K562 (cell line): ENCODE measurements at regions not wholly inside any gene's neighbourhood (a gene's known extent, or its start where the extent isn't known, plus 50 kb on each side); places are given as distances from the start of the nearest gene placed in this dataset.

Experiments used
- ATAC-seq: fragments of 200-7000 bp; cut with Tn5 transposase; 3 replicates; pipeline ENCODE4 v1.9.1; 2020; ENCODE audit warnings: moderate library complexity
- BruUV-seq: library from RNA; stranded (reverse); fragments of 400-500 nt; replicated peaks from 2 replicates; lab custom pipeline; 2021; lab: Mats Ljungman, UMichigan
- CTCF ChIA-PET: fragments of 300-600 bp; formaldehyde crosslinking; extraction: SDS; loops from one replicate; lab custom pipeline; 2021; ENCODE audit warnings: low intra/inter-chr PET ratio; lab: Yijun Ruan, JAX
- POLR2A ChIA-PET: fragments of 300-600, 350-650 bp; sonication (Branson Sonifier 250); formaldehyde crosslinking; extraction: SDS; loops from one replicate; lab custom pipeline; 2021; ENCODE audit warnings: antibody characterized with exemption, inconsistent platforms; lab: Yijun Ruan, JAX
- DNase-seq, 4 experiments: peaks; one replicate each; pipeline versions ENCODE4 v3.0.0 to v3.0.0-alpha.2; 2011 to 2018; ENCODE audit warnings: low spot score in 3 of 4, mixed read lengths in 3 of 4; ENCODE audit errors: extremely low read depth in 1 of 4
- FAIRE-seq: peaks from 2 replicates; lab custom pipeline; 2011; peaks lifted over from hg19 to GRCh38; lab: Jason Lieb, UNC
- H2AFZ ChIP-seq: 2 replicates; pipeline ENCODE4 v1.6.0; 2011; ENCODE audit warnings: low read depth, low read length, control low read depth, inconsistent platforms
- H3K27ac ChIP-seq: fragments of 200-600 bp; 3 replicates; pipeline ENCODE4 v1.8.0; 2011; ENCODE audit warnings: low read depth, mild to moderate bottlenecking, control low read depth, inconsistent platforms, low read length, moderate library complexity, mixed read lengths; ENCODE audit errors: extremely low read depth
- H3K27me3 ChIP-seq, 2 experiments: fragments of 300-600 bp in 1 of 2; 2 replicates in 1 of 2; 3 replicates in 1 of 2; pipeline versions ENCODE4 v1.6.0 to v1.8.0; 2011; ENCODE audit warnings: inconsistent platforms in 2 of 2, low read length in 2 of 2, mild to moderate bottlenecking in 1 of 2, mixed read lengths in 1 of 2, moderate library complexity in 1 of 2; ENCODE audit not compliant: control insufficient read depth in 2 of 2, insufficient read depth in 2 of 2
- H3K36me3 ChIP-seq: fragments of 300-600 bp; 3 replicates; pipeline ENCODE4 v1.8.0; 2011; ENCODE audit warnings: mild to moderate bottlenecking, low read length, inconsistent platforms; ENCODE audit not compliant: control insufficient read depth, insufficient read depth
- H3K4me1 ChIP-seq, 2 experiments: fragments of 200-600 bp in 1 of 2; replicated peaks in 1 of 2; 2 replicates in 1 of 2; 3 replicates in 1 of 2; pipeline versions ENCODE4 v1.5.1 to v1.8.0; 2011; ENCODE audit warnings: inconsistent platforms in 2 of 2, low read length in 2 of 2, mild to moderate bottlenecking in 1 of 2, mixed read lengths in 1 of 2, moderate library complexity in 1 of 2; ENCODE audit not compliant: control insufficient read depth in 2 of 2, insufficient read depth in 2 of 2
- H3K4me2 ChIP-seq: 2 replicates; pipeline ENCODE4 v1.6.1; 2011; ENCODE audit warnings: low read length, control low read depth, inconsistent platforms, mixed read lengths; ENCODE audit not compliant: insufficient read depth
- H3K4me3 ChIP-seq: fragments of 200-600 bp; sonication (generic), shearing (Covaris generic); 2 replicates; pipeline ENCODE4 v1.5.1; 2016; ENCODE audit warnings: control low read depth, inconsistent platforms
- H3K79me2 ChIP-seq: fragments of 200-600 bp; 3 replicates; pipeline ENCODE4 v1.8.0; 2011; ENCODE audit warnings: low read length, inconsistent platforms; ENCODE audit not compliant: control insufficient read depth, insufficient read depth
- H3K9ac ChIP-seq, 2 experiments: 2 replicates each; pipeline versions ENCODE4 v1.6.0 to v1.6.1; 2011; ENCODE audit warnings: low read depth in 2 of 2, low read length in 2 of 2, control low read depth in 1 of 2, inconsistent platforms in 1 of 2, mild to moderate bottlenecking in 1 of 2, mixed read lengths in 1 of 2; ENCODE audit not compliant: insufficient read depth in 1 of 2
- H3K9me1 ChIP-seq: one replicate; pipeline ENCODE4 v1.6.0; 2011; ENCODE audit warnings: inconsistent platforms, mild to moderate bottlenecking, low read length, moderate library complexity; ENCODE audit not compliant: control insufficient read depth, insufficient read depth
- H3K9me3 ChIP-seq: replicated peaks from 2 replicates; pipeline ENCODE4 v1.5.1; 2011; ENCODE audit warnings: low read depth, low read length, inconsistent platforms; ENCODE audit not compliant: control insufficient read depth, insufficient read depth
- H4K20me1 ChIP-seq: replicated peaks from 2 replicates; pipeline ENCODE4 v1.6.1; 2011; ENCODE audit warnings: low read length, inconsistent platforms, mixed read lengths; ENCODE audit not compliant: control insufficient read depth, insufficient read depth
- ATF2 ChIP-seq: sonication (generic); formaldehyde crosslinking; IDR thresholded peaks from 2 replicates; pipeline ENCODE4 v1.8.1; 2022; ENCODE audit warnings: missing genetic modification reagents
- ATF7 ChIP-seq: fragments of 450-650 bp; IDR thresholded peaks from 2 replicates; pipeline ENCODE4 v1.7.1; 2014; ENCODE audit warnings: mild to moderate bottlenecking, moderate library complexity
- BMI1 ChIP-seq: fragments of 150-350 bp; IDR thresholded peaks from 2 replicates; pipeline ENCODE4 v1.6.1; 2014; ENCODE audit warnings: low read length
- CCNT2 ChIP-seq: IDR thresholded peaks from 2 replicates; pipeline ENCODE4 v1.6.1; 2011; ENCODE audit warnings: borderline replicate concordance, low read depth, mild to moderate bottlenecking, moderate library complexity, mixed read lengths, low read length; ENCODE audit not compliant: insufficient read length; ENCODE audit errors: extremely low read depth
- CXXC5 ChIP-seq: fragments of 250-450 bp; sonication (Bioruptor Pico); IDR thresholded peaks from 2 replicates; pipeline ENCODE4 v1.8.0; 2022; ENCODE audit warnings: inconsistent platforms, mild to moderate bottlenecking, moderate library complexity
- EP300 ChIP-seq: IDR thresholded peaks from 2 replicates; pipeline ENCODE4 v1.6.1; 2012; ENCODE audit warnings: low read length, improper control_type of control experiment
- ETS2 ChIP-seq: IDR thresholded peaks from 2 replicates; pipeline ENCODE4 v1.6.1; 2016; ENCODE audit warnings: borderline replicate concordance, missing genetic modification characterization, mild to moderate bottlenecking, moderate library complexity, missing compliant biosample characterization; ENCODE audit not compliant: poor library complexity, severe bottlenecking
- KDM1A ChIP-seq, 2 experiments: fragments of 450-650 bp; IDR thresholded peaks; 2 replicates each; pipeline ENCODE4 v1.6.1; 2016; ENCODE audit warnings: mild to moderate bottlenecking in 2 of 2
- MTA2 ChIP-seq: fragments of 450-650 bp; IDR thresholded peaks from 2 replicates; pipeline ENCODE4 v1.6.1; 2016; ENCODE audit warnings: low read depth
- PATZ1 ChIP-seq: fragments of 250-450 bp; sonication (Bioruptor Pico); IDR thresholded peaks from 2 replicates; pipeline ENCODE4 v1.5.0; 2020; ENCODE audit warnings: mild to moderate bottlenecking, borderline replicate concordance
- PHTF2 ChIP-seq: fragments of 250-450 bp; sonication (Bioruptor Pico); IDR thresholded peaks from 2 replicates; pipeline ENCODE4 v1.5.0; 2021; ENCODE audit warnings: mild to moderate bottlenecking
- ZBTB17 ChIP-seq: fragments of 450-650 bp; formaldehyde crosslinking; IDR thresholded peaks from 2 replicates; pipeline ENCODE4 v1.4.0; 2020; ENCODE audit warnings: mild to moderate bottlenecking
- ZNF197 ChIP-seq: fragments of 200-800 bp; sonication (Bioruptor generic); IDR thresholded peaks from 2 replicates; pipeline ENCODE4 v1.6.1; 2016; ENCODE audit warnings: low read depth, missing genetic modification characterization, missing compliant biosample characterization
- ZNF23 ChIP-seq: fragments of 250-450 bp; sonication (Bioruptor Pico); IDR thresholded peaks from 2 replicates; pipeline ENCODE4 v1.4.0; 2020; ENCODE audit warnings: mild to moderate bottlenecking
- ZNF239 ChIP-seq: fragments of 250-450 bp; sonication (Bioruptor Pico); IDR thresholded peaks from 2 replicates; pipeline ENCODE4 v1.4.0; 2020; ENCODE audit warnings: mild to moderate bottlenecking
- ZNF408 ChIP-seq: fragments of 250-450 bp; sonication (Bioruptor Pico); IDR thresholded peaks from 2 replicates; pipeline ENCODE4 v1.4.0; 2020; ENCODE audit warnings: low read depth, mild to moderate bottlenecking, moderate library complexity
- ZNF830 ChIP-seq: fragments of 250-450 bp; sonication (Bioruptor Pico); IDR thresholded peaks from 2 replicates; pipeline ENCODE4 v1.5.0; 2021; ENCODE audit warnings: mild to moderate bottlenecking
- WGBS: fragments of 100-300 bp; shearing (Covaris generic); methylation state at CpG from one replicate; pipeline ENCODE4 v1.1.6; 2016; ENCODE audit warnings: low coverage, mixed read lengths; ENCODE audit not compliant: insufficient coverage; ENCODE audit errors: missing lambda C conversion rate; 5-methylcytosine and 5-hydroxymethylcytosine counted together
- in situ Hi-C: fragments of 300-500 bp; cut with MboI; formaldehyde crosslinking; loops from 4 replicates; pipeline ENCODE4 v1.15.0; 2018; ENCODE audit warnings: inconsistent platforms, mixed read lengths
- intact Hi-C: fragments of 100-400 bp; cut with micrococcal nuclease; formaldehyde crosslinking; loops from 2 replicates; pipeline ENCODE4 v1.14.2; 2022

DNA sequence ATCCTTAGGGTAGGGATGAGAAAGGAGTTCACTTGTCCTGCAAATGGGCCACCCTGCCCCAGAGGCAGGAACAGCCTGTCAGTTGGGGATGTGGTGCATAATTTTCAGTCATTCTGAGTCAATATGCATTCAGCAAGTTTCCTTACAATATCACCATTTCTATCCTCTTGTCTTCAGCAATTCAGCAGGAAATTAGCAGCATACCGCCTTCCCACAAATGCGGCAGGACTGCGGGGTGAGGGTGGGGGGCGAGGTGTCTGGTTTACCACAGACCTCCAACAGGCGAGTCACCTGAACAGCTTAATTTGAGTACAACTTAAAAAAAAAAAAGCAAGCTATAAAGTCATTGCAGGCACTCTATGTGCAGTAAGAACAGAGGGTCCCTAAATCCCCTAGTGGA is 126.8 kb downstream of the MAP3K7 start (continued):
- TF ChIP-seq ETS2 (no peak), ZNF408 (no peak), BMI1 (no peak), ATF2 (CRISPR knock-in tag) (no peak)

GRCh38 chr6:90459225-90459758 is 127.6 kb downstream of the MAP3K7 start:
- Histone ChIP-seq H3K4me2 (peak overlapping the region; percentile 84), H3K27ac (peak overlapping the region; percentile 92), H3K4me3 (no peak overlapping the region), H3K9me3 (no peaks in the 10 kb centered on the region), H3K36me3 (no peaks in the 10 kb centered on the region), H2AFZ (peak overlapping the region; percentile 94), H3K9me1 (no peaks in the 10 kb centered on the region), H3K9ac (peak overlapping the region in 1 of 2 experiments; percentile 76; a peak in 3 of 4 replicates), H3K79me2 (no peaks in the 10 kb centered on the region), H3K4me1 (peaks cover 25 to 57% of the 10 kb centered on the region in 2 experiments), H4K20me1 (no peaks in the 10 kb centered on the region), H3K27me3 (no peaks in the 10 kb centered on the region)
- ATAC-seq (peak; percentile 20), DNase-seq (peak in 1 of 4 experiments; percentile 57), FAIRE-seq (no peak)
- WGBS, result 38% methylated on average over 4 of the region's 4 CpGs
- in situ Hi-C loops, result no loop called here
- ChIA-PET POLR2A (interaction anchor here (0.7 to 2.0 kb wide), 4 partner anchors 9 to 82 kb away, joined by 3 to 7 read pairs (median 4); no protein-coding TSS in a partner anchor), CTCF (no interaction called here)
- no TSS peak for BruUV-seq
- intact Hi-C loops, result no loop called here
- no peak for TF ChIP-seq PHTF2 (CRISPR knock-in tag)
- TF ChIP-seq PATZ1 (CRISPR knock-in tag), result no peak
- peak; percentile 7; the same call in 1 of the 2 replicates for TF ChIP-seq CXXC5 (CRISPR knock-in tag)
- no peak for TF ChIP-seq ZNF239 (CRISPR knock-in tag)
- TF ChIP-seq CCNT2, result no peak
- TF ChIP-seq EP300, result peak; percentile 24; the same call in 1 of the 2 replicates
- no peak for TF ChIP-seq ZNF23
- TF ChIP-seq ZBTB17 (CRISPR knock-in tag), result 0 out of 2 replicates have a peak, but pooled peaks have one; percentile 36
- no peak for TF ChIP-seq ZNF197 (CRISPR knock-in tag)
- TF ChIP-seq KDM1A (IDR thresholded peaks at IDR 0.05), result peak; percentile 26 to 39; a peak in 2 of 4 replicates
- TF ChIP-seq ZNF830 (CRISPR knock-in tag), result no peak
- no peak for TF ChIP-seq MTA2
- TF ChIP-seq ATF7, result peak; percentile 29; the same call in 1 of the 2 replicates
